ENCODE measurements at regions not wholly inside any gene's neighbourhood (a gene's known extent, or its start where the extent isn't known, plus 50 kb on each side); places are given as distances from the start of the nearest gene placed in this dataset.
"Not testable (repeated sequence)": the region's sequence is repeated elsewhere in the genome, so short reads cannot be mapped to it uniquely, and the experiment has no call there.

- Mint-ChIP-seq H3K9me3 (no peaks in the 10 kb centered on the region), H3K4me1 (no peaks in the 10 kb centered on the region), H3K27ac (no peak overlapping the region), H3K36me3 (ENCODE audit: low read depth) (no peaks in the 10 kb centered on the region), H3K4me3 (no peak overlapping the region), H3K27me3 (ENCODE audit: low read depth) (no peaks in the 10 kb centered on the region)
- TF ChIP-seq, protein P1, sequence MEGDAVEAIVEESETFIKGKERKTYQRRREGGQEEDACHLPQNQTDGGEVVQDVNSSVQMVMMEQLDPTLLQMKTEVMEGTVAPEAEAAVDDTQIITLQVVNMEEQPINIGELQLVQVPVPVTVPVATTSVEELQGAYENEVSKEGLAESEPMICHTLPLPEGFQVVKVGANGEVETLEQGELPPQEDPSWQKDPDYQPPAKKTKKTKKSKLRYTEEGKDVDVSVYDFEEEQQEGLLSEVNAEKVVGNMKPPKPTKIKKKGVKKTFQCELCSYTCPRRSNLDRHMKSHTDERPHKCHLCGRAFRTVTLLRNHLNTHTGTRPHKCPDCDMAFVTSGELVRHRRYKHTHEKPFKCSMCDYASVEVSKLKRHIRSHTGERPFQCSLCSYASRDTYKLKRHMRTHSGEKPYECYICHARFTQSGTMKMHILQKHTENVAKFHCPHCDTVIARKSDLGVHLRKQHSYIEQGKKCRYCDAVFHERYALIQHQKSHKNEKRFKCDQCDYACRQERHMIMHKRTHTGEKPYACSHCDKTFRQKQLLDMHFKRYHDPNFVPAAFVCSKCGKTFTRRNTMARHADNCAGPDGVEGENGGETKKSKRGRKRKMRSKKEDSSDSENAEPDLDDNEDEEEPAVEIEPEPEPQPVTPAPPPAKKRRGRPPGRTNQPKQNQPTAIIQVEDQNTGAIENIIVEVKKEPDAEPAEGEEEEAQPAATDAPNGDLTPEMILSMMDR (IDR thresholded peaks at IDR 0.05; ENCODE audit: unreplicated experiment in 3 of 3), result no peak
Measured at GRCh38 chr5:33091571-33092363, 349.0 kb upstream of the TARS1 start.

GRCh38 chr5:33092719-33093118 lies 348.0 kb upstream of the TARS1 start:
- Mint-ChIP-seq H3K4me1 (no peaks in the 10 kb centered on the region), H3K36me3 (ENCODE audit: low read depth) (no peaks in the 10 kb centered on the region), H3K27me3 (ENCODE audit: low read depth) (no peaks in the 10 kb centered on the region), H3K4me3 (no peak overlapping the region), H3K27ac (no peak overlapping the region), H3K9me3 (no peaks in the 10 kb centered on the region)
- TF ChIP-seq, protein P1 (IDR thresholded peaks at IDR 0.05; ENCODE audit: unreplicated experiment in 3 of 3), result no peak

GRCh38 chr5:33102551-33102950 lies 338.2 kb upstream of the TARS1 start:
- no peak overlapping the region for H3K4me3 Mint-ChIP-seq
- H3K4me1 Mint-ChIP-seq, result no peaks in the 10 kb centered on the region
- TF ChIP-seq, protein P1 (IDR thresholded peaks at IDR 0.05; ENCODE audit: unreplicated experiment in 3 of 3), result no peak
- peaks cover 58% of the 10 kb centered on the region for H3K9me3 Mint-ChIP-seq
- no peaks in the 10 kb centered on the region for H3K27me3 Mint-ChIP-seq (ENCODE audit: low read depth)
- no peaks in the 10 kb centered on the region for H3K36me3 Mint-ChIP-seq (ENCODE audit: low read depth)
- no peak overlapping the region for H3K27ac Mint-ChIP-seq

DNA sequence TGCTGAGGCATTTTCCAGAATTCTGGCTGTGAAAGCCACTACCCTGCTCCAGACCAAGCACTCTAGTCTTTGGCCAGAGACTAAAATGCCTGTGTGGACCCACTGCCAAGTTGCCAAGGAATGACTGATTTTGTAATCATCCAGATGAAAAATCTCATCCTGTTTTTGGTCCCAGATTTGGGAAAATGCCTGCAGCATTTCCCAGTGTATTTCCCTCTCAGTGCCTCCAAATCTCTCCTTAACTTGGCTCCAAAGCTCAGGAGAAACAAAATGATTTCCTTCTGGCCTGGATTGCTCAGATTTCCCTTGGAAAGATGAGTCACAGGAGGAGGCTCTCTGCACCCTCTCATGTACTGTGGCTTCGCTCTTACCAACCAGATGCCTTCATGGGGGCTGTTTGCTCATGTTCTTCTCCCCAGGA lies 335.2 kb upstream of the TARS1 start:
- no peak overlapping the region for H3K27ac Mint-ChIP-seq
- no peaks in the 10 kb centered on the region for H3K36me3 Mint-ChIP-seq (ENCODE audit: low read depth)
- no peaks in the 10 kb centered on the region for H3K27me3 Mint-ChIP-seq (ENCODE audit: low read depth)
- no peaks in the 10 kb centered on the region for H3K4me1 Mint-ChIP-seq
- H3K9me3 Mint-ChIP-seq, result peaks cover 71% of the 10 kb centered on the region
- TF ChIP-seq, protein P1 (IDR thresholded peaks at IDR 0.05; ENCODE audit: unreplicated experiment in 3 of 3), result no peak
- no peak overlapping the region for H3K4me3 Mint-ChIP-seq

GRCh38 chr5:33110496-33110895 lies 330.3 kb upstream of the TARS1 start:
- not testable (repeated sequence) for H3K4me1 Mint-ChIP-seq; H3K27me3 Mint-ChIP-seq (ENCODE audit: low read depth); H3K36me3 Mint-ChIP-seq (ENCODE audit: low read depth); H3K27ac Mint-ChIP-seq; H3K4me3 Mint-ChIP-seq
- H3K9me3 Mint-ChIP-seq, result peaks cover 36% of the 10 kb centered on the region

GRCh38 chr5:33114361-33114760 lies 326.4 kb upstream of the TARS1 start:
- Mint-ChIP-seq H3K4me1 (no peaks in the 10 kb centered on the region), H3K27me3 (ENCODE audit: low read depth) (no peaks in the 10 kb centered on the region), H3K4me3 (no peak overlapping the region), H3K36me3 (ENCODE audit: low read depth) (no peaks in the 10 kb centered on the region), H3K27ac (no peak overlapping the region), H3K9me3 (peaks cover 12% of the 10 kb centered on the region)
- TF ChIP-seq, protein P1 (IDR thresholded peaks at IDR 0.05; ENCODE audit: unreplicated experiment in 3 of 3), result no peak

All from nephron (organoid).